ENCODE measurements at regions not wholly inside any gene's neighbourhood (a gene's known extent, or its start where the extent isn't known, plus 50 kb on each side); places are given as distances from the start of the nearest gene placed in this dataset.

DNA sequence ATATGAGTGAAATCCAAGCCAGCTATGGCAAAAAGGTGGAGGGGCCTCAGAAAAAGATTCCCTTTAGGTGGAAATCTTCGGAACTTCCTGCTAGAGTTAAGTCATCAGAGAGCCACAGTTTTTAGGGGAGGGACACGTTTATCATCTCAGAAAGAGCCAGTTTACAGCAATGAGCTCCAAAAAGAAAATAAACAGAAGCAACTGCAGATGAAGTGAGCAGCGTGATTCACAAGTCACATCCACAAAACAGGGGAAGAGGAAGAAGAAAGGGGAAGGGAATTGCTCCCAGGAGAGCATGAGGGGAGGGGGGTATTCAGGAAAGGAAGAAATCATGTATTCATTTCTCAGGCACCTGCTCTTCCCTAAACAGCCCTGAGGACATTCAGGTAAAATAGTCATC lies 156.2 kb upstream of the FOXK1 start:
- TF ChIP-seq FOXM1 (CRISPR knock-in tag; IDR thresholded peaks at IDR 0.05) (no peak), FOSL1 (CRISPR knock-in tag; IDR thresholded peaks at IDR 0.05; ENCODE audit: borderline replicate concordance) (no peak), ZNF274 (CRISPR knock-in tag; IDR thresholded peaks at IDR 0.05) (no peak), TCF7L2 (IDR thresholded peaks at IDR 0.05; ENCODE audit: low read depth, low read length) (no peak), ZSCAN22 (CRISPR knock-in tag; IDR thresholded peaks at IDR 0.05) (no peak), TCF12 (IDR thresholded peaks at IDR 0.05) (no peak), TCF12 (CRISPR knock-in tag; IDR thresholded peaks at IDR 0.05) (no peak), SOX13 (IDR thresholded peaks at IDR 0.05) (no peak), SOX13 (CRISPR knock-in tag; conservative IDR thresholded peaks at IDR 0.05 in 1 of 2, IDR thresholded peaks at IDR 0.05 in 1 of 2) (no peak), TAF1 (CRISPR knock-in tag; IDR thresholded peaks at IDR 0.05) (no peak), NFE2L1 (CRISPR knock-in tag; IDR thresholded peaks at IDR 0.05; ENCODE audit: borderline replicate concordance) (no peak)
- TF ChIP-seq, protein P1, sequence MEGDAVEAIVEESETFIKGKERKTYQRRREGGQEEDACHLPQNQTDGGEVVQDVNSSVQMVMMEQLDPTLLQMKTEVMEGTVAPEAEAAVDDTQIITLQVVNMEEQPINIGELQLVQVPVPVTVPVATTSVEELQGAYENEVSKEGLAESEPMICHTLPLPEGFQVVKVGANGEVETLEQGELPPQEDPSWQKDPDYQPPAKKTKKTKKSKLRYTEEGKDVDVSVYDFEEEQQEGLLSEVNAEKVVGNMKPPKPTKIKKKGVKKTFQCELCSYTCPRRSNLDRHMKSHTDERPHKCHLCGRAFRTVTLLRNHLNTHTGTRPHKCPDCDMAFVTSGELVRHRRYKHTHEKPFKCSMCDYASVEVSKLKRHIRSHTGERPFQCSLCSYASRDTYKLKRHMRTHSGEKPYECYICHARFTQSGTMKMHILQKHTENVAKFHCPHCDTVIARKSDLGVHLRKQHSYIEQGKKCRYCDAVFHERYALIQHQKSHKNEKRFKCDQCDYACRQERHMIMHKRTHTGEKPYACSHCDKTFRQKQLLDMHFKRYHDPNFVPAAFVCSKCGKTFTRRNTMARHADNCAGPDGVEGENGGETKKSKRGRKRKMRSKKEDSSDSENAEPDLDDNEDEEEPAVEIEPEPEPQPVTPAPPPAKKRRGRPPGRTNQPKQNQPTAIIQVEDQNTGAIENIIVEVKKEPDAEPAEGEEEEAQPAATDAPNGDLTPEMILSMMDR (CRISPR knock-in tag; IDR thresholded peaks at IDR 0.05), result no peak
- TF ChIP-seq, protein P2, sequence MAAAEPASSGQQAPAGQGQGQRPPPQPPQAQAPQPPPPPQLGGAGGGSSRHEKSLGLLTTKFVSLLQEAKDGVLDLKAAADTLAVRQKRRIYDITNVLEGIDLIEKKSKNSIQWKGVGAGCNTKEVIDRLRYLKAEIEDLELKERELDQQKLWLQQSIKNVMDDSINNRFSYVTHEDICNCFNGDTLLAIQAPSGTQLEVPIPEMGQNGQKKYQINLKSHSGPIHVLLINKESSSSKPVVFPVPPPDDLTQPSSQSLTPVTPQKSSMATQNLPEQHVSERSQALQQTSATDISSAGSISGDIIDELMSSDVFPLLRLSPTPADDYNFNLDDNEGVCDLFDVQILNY (CRISPR knock-in tag; conservative IDR thresholded peaks at IDR 0.05), result no peak

Measured in HepG2 (cell line).